ENCODE measurements at regions not wholly inside any gene's neighbourhood (a gene's known extent, or its start where the extent isn't known, plus 50 kb on each side); places are given as distances from the start of the nearest gene placed in this dataset.

- DNase-seq (ENCODE audit: low read depth), result peak; percentile 7
- H3K4me3 ChIP-seq (ENCODE audit: low read depth, low read length), result no peak overlapping the region
- TF ChIP-seq CTCF (IDR thresholded peaks at IDR 0.05; ENCODE audit: insufficient read depth, low read depth, low read length), result no peak
Observed at GRCh38 chr7:15783987-15784693, 97.7 kb upstream of the MEOX2 start.

GRCh38 chr7:15782656-15783055, 96.2 kb upstream of the MEOX2 start:
- no peak overlapping the region for H3K4me3 ChIP-seq (ENCODE audit: low read depth, low read length)
- peak; percentile 5 for DNase-seq (ENCODE audit: low read depth)
- no peak for TF ChIP-seq CTCF (IDR thresholded peaks at IDR 0.05; ENCODE audit: insufficient read depth, low read depth, low read length)

- no peak for DNase-seq (ENCODE audit: low read depth)
- H3K4me3 ChIP-seq (ENCODE audit: low read depth, low read length), result no peak overlapping the region
- no peak for TF ChIP-seq CTCF (IDR thresholded peaks at IDR 0.05; ENCODE audit: insufficient read depth, low read depth, low read length)
Observed at GRCh38 chr7:15781944-15782343, 95.5 kb upstream of the MEOX2 start.

- DNase-seq (ENCODE audit: low read depth), result peak; percentile 48
Observed at GRCh38 chr7:15780271-15780670, 93.8 kb upstream of the MEOX2 start.

GRCh38 chr7:15778191-15778590, 91.7 kb upstream of the MEOX2 start:
- no peak for TF ChIP-seq CTCF (IDR thresholded peaks at IDR 0.05; ENCODE audit: insufficient read depth, low read depth, low read length)
- no peak overlapping the region for H3K4me3 ChIP-seq (ENCODE audit: low read depth, low read length)
- no peak for DNase-seq (ENCODE audit: low read depth)

More at GRCh38 chr7:15780271-15780670, 93.8 kb upstream of the MEOX2 start:
- H3K4me3 ChIP-seq (ENCODE audit: low read depth, low read length), result no peak overlapping the region
- TF ChIP-seq CTCF (IDR thresholded peaks at IDR 0.05; ENCODE audit: insufficient read depth, low read depth, low read length), result no peak

GRCh38 chr7:15765753-15766152, 79.3 kb upstream of the MEOX2 start:
- no peak for DNase-seq (ENCODE audit: low read depth)
- no peak overlapping the region for H3K4me3 ChIP-seq (ENCODE audit: low read depth, low read length)
- no peak for TF ChIP-seq CTCF (IDR thresholded peaks at IDR 0.05; ENCODE audit: insufficient read depth, low read depth, low read length)

Data from fibroblast of villous mesenchyme (primary cell).